K562 (cell line): ENCODE measurements at regions not wholly inside any gene's neighbourhood (a gene's known extent, or its start where the extent isn't known, plus 50 kb on each side); places are given as distances from the start of the nearest gene placed in this dataset.

ENCODE experiments used
- ADNP ChIP-seq: fragments of 200-800 bp; sonication (Bioruptor generic); IDR thresholded peaks from 2 replicates; pipeline ENCODE4 v1.6.1; 2016; ENCODE audit warnings: missing genetic modification characterization, missing compliant biosample characterization
- MLLT1 ChIP-seq, 2 experiments: fragments of 450-650 bp; IDR thresholded peaks; 2 replicates each; pipeline ENCODE4 v1.6.1; 2016
- ZFP91 ChIP-seq: sonication (generic); formaldehyde crosslinking; IDR thresholded peaks from 2 replicates; pipeline ENCODE4 v1.8.0; 2022; ENCODE audit warnings: mild to moderate bottlenecking, missing genetic modification reagents
- ZNF354B ChIP-seq: fragments of 250-450 bp; sonication (Bioruptor Pico); IDR thresholded peaks from 2 replicates; pipeline ENCODE4 v1.4.0; 2020
- ZNF830 ChIP-seq: fragments of 250-450 bp; sonication (Bioruptor Pico); IDR thresholded peaks from 2 replicates; pipeline ENCODE4 v1.5.0; 2021; ENCODE audit warnings: mild to moderate bottlenecking
- TF ChIP-seq, protein P1 (sequence below), 3 experiments: fragments of 200-800 bp in 1 of 3; sonication (Bioruptor generic) in 1 of 3; sonication (generic) in 1 of 3; formaldehyde crosslinking in 1 of 3; IDR thresholded peaks; 2 replicates each; pipeline versions ENCODE4 v1.6.1 to v1.8.0; 2016 to 2022; ENCODE audit warnings: mild to moderate bottlenecking in 2 of 3, missing compliant biosample characterization in 2 of 3, missing genetic modification characterization in 2 of 3, missing genetic modification reagents in 1 of 3

DNA sequence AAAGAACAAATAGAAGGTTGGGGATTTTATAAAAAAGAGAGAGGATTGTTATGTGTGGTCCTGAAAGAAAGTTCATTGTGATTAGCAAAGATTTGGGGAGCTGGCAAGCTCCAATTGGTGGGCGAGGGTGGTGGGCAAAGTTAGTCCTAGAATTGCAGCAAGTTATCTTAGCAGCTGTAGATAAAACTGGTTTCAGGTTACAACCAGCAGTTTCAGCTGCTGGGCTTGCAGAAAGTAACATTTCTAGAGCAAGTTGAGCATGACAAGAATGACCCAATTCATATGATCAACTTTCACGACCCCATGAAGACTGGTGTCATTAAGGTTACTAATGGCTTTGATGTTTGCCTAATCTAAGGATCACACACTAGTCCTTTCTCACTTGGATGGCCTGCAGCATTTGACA lies 177.9 kb upstream of the NUDT4 start:
- TF ChIP-seq ADNP (tag) (no peak), MLLT1 (IDR thresholded peaks at IDR 0.05) (no peak), ZNF830 (CRISPR knock-in tag) (no peak), ZNF354B (no peak), ZFP91 (CRISPR knock-in tag) (no peak)
- TF ChIP-seq, protein P1, sequence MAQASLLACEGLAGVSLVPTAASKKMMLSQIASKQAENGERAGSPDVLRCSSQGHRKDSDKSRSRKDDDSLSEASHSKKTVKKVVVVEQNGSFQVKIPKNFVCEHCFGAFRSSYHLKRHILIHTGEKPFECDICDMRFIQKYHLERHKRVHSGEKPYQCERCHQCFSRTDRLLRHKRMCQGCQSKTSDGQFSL (CRISPR knock-in tag; IDR thresholded peaks at IDR 0.05), result no peak
- TF ChIP-seq, protein P1 (tag; IDR thresholded peaks at IDR 0.05), result no peak
